ENCODE measurements at regions not wholly inside any gene's neighbourhood (a gene's known extent, or its start where the extent isn't known, plus 50 kb on each side); places are given as distances from the start of the nearest gene placed in this dataset.

GRCh38 chr2:144668493-144669110 lies 148.7 kb upstream of the ZEB2 start:
- TF ChIP-seq POLR2A (IDR thresholded peaks at IDR 0.05): no peak
- TF ChIP-seq CTCF (IDR thresholded peaks at IDR 0.05): no peak

Data from uterus (tissue), 2 donors.